MM.1S (cell line): ENCODE measurements at regions not wholly inside any gene's neighbourhood (a gene's known extent, or its start where the extent isn't known, plus 50 kb on each side); places are given as distances from the start of the nearest gene placed in this dataset.

Experiments
- DNase-seq: peaks from one replicate; pipeline ENCODE4 v3.0.0-alpha.2; 2015
- H2AFZ ChIP-seq: fragments of 300-600 bp; sonication (generic); 2 replicates; pipeline ENCODE4 v1.6.0; 2016; ENCODE audit warnings: antibody characterized with exemption, low read length
- H3F3A ChIP-seq: fragments of 300-600 bp; sonication (generic); 2 replicates; pipeline ENCODE4 v1.6.1; 2016; ENCODE audit warnings: mild to moderate bottlenecking, antibody characterized with exemption, low read length, moderate library complexity, mixed read lengths; ENCODE audit not compliant: insufficient read depth
- H3K27ac ChIP-seq: fragments of 300-600 bp; sonication (generic); 2 replicates; pipeline ENCODE4 v1.5.1; 2016; ENCODE audit warnings: mild to moderate bottlenecking, low read length
- H3K27me3 ChIP-seq: fragments of 300-600 bp; sonication (generic); replicated peaks from 2 replicates; pipeline ENCODE4 v1.6.0; 2016; ENCODE audit warnings: low read length; ENCODE audit not compliant: insufficient read depth
- H3K36me3 ChIP-seq: fragments of 300-600 bp; sonication (generic); replicated peaks from 2 replicates; pipeline ENCODE4 v1.6.1; 2016; ENCODE audit warnings: mild to moderate bottlenecking, low read length, mixed read lengths; ENCODE audit not compliant: insufficient read depth
- H3K4me1 ChIP-seq: fragments of 300-600 bp; sonication (generic); 2 replicates; pipeline ENCODE4 v1.6.1; 2016; ENCODE audit warnings: low read length, mixed read lengths
- H3K4me2 ChIP-seq: fragments of 300-600 bp; sonication (generic); 2 replicates; pipeline ENCODE4 v1.6.0; 2016; ENCODE audit warnings: low read depth, low read length
- H3K4me3 ChIP-seq: fragments of 300-600 bp; sonication (generic); 2 replicates; pipeline ENCODE4 v1.5.1; 2016; ENCODE audit warnings: low read length, mixed read lengths
- H3K79me2 ChIP-seq: fragments of 300-600 bp; sonication (generic); 2 replicates; pipeline ENCODE4 v1.6.1; 2016; ENCODE audit warnings: mixed run types, low read length, mixed read lengths
- H3K9ac ChIP-seq: fragments of 300-600 bp; sonication (generic); 2 replicates; pipeline ENCODE4 v1.6.1; 2016; ENCODE audit warnings: low read length, mixed read lengths
- H3K9me2 ChIP-seq: fragments of 300-600 bp; sonication (generic); replicated peaks from 2 replicates; pipeline ENCODE4 v1.6.1; 2016; ENCODE audit warnings: mild to moderate bottlenecking, low read length, mixed read lengths; ENCODE audit not compliant: insufficient read depth
- H3K9me3 ChIP-seq: fragments of 300-600 bp; sonication (generic); replicated peaks from 2 replicates; pipeline ENCODE4 v1.6.1; 2016; ENCODE audit warnings: mild to moderate bottlenecking, low read length, mixed read lengths; ENCODE audit not compliant: insufficient read depth
- H4K20me1 ChIP-seq: fragments of 300-600 bp; sonication (generic); 2 replicates; pipeline ENCODE4 v1.6.1; 2016; ENCODE audit warnings: mild to moderate bottlenecking, low read length, moderate library complexity, mixed read lengths; ENCODE audit not compliant: insufficient read depth
- CTCF ChIP-seq: fragments of 300-600 bp; sonication (generic); IDR thresholded peaks from 2 replicates; pipeline ENCODE4 v1.5.1; 2016; ENCODE audit warnings: antibody characterized with exemption, low read length, mixed read lengths
- EZH2 ChIP-seq: fragments of 300-600 bp; sonication (generic); optimal IDR thresholded peaks from 2 replicates; pipeline ENCODE3; 2017; ENCODE audit warnings: low read depth, mild to moderate bottlenecking, antibody characterized with exemption, low read length, mixed read lengths
- EZH2phosphoT487 ChIP-seq: fragments of 300-600 bp; sonication (generic); IDR thresholded peaks from 2 replicates; pipeline ENCODE4 v1.6.1; 2018; ENCODE audit warnings: antibody characterized with exemption, low read length

GRCh38 chr16:80380514-80380913, 160.3 kb upstream of the DYNLRB2 start:
- no peaks in the 10 kb centered on the region for H3K4me1 ChIP-seq
- no peaks in the 10 kb centered on the region for H3K27me3 ChIP-seq
- H3F3A ChIP-seq = no peaks in the 10 kb centered on the region
- H4K20me1 ChIP-seq = no peaks in the 10 kb centered on the region
- DNase-seq = no peak
- no peak overlapping the region for H2AFZ ChIP-seq
- no peaks in the 10 kb centered on the region for H3K36me3 ChIP-seq
- TF ChIP-seq EZH2phosphoT487 (no peak), EZH2 (no peak), CTCF (no peak)
- H3K4me3 ChIP-seq = no peak overlapping the region
- no peak overlapping the region for H3K9ac ChIP-seq
- no peak overlapping the region for H3K4me2 ChIP-seq
- no peaks in the 10 kb centered on the region for H3K79me2 ChIP-seq
- H3K9me2 ChIP-seq = no peaks in the 10 kb centered on the region
- H3K27ac ChIP-seq = no peak overlapping the region
- H3K9me3 ChIP-seq = no peaks in the 10 kb centered on the region

- Histone ChIP-seq H2AFZ (no peak overlapping the region), H3K4me1 (no peaks in the 10 kb centered on the region), H3K36me3 (no peaks in the 10 kb centered on the region), H3K9ac (no peak overlapping the region), H3K4me2 (no peak overlapping the region), H4K20me1 (no peaks in the 10 kb centered on the region), H3K27me3 (no peaks in the 10 kb centered on the region), H3K9me2 (no peaks in the 10 kb centered on the region), H3K27ac (no peak overlapping the region), H3K4me3 (no peak overlapping the region), H3K9me3 (no peaks in the 10 kb centered on the region), H3K79me2 (no peaks in the 10 kb centered on the region), H3F3A (no peaks in the 10 kb centered on the region)
- DNase-seq = no peak
- TF ChIP-seq EZH2 (no peak), EZH2phosphoT487 (no peak), CTCF (no peak)
Observed at GRCh38 chr16:80377096-80377956, 163.5 kb upstream of the DYNLRB2 start.

- Histone ChIP-seq H3K27me3 (no peaks in the 10 kb centered on the region), H3K79me2 (no peaks in the 10 kb centered on the region), H2AFZ (no peak overlapping the region), H3K36me3 (no peaks in the 10 kb centered on the region), H3K4me1 (no peaks in the 10 kb centered on the region), H3K9ac (no peak overlapping the region), H3K9me3 (no peaks in the 10 kb centered on the region), H3K4me3 (no peak overlapping the region), H3K9me2 (no peaks in the 10 kb centered on the region), H3K4me2 (no peak overlapping the region), H4K20me1 (no peaks in the 10 kb centered on the region), H3K27ac (no peak overlapping the region), H3F3A (no peaks in the 10 kb centered on the region)
- TF ChIP-seq EZH2phosphoT487 (no peak), CTCF (no peak), EZH2 (no peak)
- DNase-seq = no peak
Observed at GRCh38 chr16:80375973-80376372, 164.8 kb upstream of the DYNLRB2 start.
